Cerebellar cortex (tissue), 1 donor: ENCODE measurements at regions not wholly inside any gene's neighbourhood (a gene's known extent, or its start where the extent isn't known, plus 50 kb on each side); places are given as distances from the start of the nearest gene placed in this dataset.
A peak's percentile ranks its signal among the peaks of the same experiment; 100 is the strongest.

Source experiments
- DNase-seq: peaks from one replicate; pipeline ENCODE4 v3.0.0-alpha.2; 2015; ENCODE audit warnings: low spot score

DNA sequence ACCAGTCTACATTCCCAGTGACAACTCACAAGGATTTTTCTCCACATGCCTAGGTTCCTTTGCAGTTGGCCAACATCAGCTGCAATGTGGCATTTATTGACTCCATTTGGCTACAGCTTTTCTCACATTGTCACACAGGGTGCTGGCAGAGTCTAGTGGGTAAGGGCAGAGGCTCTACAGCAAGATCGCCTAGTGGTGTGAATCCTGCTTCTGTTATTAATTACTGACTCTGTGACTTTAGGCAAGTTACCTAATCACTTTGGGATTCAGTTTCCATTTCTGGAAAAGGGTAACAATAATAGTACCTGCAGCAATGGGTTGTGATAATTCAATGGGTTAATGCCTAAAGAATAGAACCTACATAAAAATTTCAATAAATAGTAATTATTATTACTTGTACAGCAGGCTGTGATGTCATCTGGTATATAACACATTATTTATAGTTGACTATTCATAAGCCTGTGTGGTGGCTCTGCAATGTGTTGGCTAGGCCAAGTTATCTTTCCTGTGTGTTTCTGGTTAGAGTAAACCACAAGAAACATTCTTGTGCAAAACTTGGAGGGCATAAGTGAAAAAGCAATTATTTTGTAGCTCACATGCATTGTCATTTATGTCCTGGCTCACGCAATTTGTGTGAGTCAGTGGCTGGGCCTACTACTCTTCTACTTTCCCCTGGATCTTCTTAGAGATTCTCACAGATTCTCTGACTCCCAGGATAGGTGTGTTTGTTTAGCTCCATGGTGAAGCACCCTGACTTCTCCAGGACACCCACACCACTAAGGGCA, 59.5 kb downstream of the PTGS2 start:
- DNase-seq = no peak

DNA sequence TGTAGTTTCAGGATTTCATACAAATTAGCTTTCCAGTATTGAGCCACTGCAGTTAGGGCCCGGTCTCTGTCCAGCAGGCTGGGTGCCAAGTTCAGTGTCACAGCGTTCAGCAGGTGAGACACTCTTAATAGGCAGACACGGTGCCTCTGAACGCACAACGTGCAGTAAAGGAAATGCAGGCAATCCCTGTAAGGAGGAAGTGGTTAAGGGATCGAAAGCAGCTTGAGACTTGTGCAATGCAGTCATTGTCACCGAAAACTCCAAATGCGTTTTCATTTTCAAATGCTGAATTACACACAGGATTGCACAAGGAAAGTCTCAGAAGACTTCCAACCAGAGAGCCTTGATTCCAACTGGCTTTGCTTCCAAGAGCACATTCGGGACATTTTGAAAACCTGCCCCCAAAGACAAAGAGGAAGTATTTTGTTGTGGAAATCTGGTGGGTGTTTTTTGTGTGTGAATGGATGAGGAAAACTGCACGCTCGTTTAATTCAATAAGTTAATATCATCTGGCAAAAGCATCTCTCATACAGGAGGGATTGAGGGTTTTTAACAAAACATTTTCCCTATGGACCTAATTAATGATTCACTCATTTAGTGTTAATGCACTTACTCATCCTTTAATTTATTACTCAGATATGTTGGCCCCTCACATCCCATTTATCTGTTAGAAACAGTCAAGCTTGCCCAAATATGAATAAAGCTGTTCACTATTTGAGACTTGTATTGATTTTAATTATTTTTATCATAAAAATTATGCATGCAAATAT, 61.6 kb downstream of the PTGS2 start:
- no peak for DNase-seq

DNA sequence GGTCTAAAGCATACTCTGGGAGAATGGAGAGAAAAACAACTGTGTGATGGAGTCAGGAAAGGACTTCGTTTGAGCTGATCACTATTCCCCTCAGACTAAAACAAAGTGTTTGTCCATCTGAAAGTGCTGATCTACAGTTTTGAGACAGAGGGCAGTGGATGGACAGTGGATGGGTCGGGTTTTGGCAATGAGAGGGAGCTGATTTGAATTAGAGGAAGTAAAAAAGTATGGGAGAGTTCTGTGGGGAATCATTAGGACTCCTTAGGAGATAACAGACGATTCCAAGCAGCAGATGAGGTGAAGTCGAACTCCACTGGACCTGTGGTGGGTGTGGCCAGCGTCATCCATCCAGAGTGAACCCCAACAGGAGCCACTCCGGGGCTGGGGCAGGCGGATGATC, 62.3 kb downstream of the PTGS2 start:
- DNase-seq = no peak

DNA sequence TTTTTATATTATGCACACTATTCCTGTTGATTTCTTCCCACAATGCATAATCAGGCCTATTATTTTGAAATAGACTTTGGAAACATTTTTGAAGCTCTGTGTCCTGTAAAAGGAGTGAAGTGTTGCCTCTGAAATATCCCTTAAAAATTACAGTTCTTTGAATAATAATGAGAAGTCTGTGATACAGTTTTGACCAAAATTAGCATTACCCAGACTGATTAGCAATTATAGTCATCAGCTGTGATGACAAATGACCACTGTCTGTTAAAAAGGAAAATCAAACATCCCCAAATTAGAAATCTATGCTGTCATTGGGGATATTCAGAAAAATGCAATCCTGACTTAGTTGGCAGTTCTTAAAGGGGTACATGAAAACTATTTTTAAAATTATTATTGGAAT, 63.7 kb downstream of the PTGS2 start:
- DNase-seq = no peak

DNA sequence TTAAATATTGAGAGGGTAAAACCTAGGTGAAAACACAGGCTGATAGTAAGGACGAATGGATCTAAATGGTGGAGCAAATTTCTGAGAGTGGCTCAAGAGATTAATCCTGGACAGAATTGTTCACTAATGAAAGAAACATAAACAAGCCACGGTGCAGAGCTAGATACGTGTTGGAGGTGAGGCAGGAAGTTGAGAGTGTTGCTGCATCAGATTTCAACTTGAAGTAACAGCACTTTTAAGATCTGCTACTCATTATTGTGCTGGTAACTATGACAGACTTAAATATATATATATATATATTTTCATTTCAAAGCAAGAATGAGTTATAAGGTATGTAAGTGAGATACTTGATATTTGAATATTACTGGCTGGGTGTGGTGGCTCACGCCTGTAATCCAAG, 64.9 kb downstream of the PTGS2 start:
- no peak for DNase-seq

DNA sequence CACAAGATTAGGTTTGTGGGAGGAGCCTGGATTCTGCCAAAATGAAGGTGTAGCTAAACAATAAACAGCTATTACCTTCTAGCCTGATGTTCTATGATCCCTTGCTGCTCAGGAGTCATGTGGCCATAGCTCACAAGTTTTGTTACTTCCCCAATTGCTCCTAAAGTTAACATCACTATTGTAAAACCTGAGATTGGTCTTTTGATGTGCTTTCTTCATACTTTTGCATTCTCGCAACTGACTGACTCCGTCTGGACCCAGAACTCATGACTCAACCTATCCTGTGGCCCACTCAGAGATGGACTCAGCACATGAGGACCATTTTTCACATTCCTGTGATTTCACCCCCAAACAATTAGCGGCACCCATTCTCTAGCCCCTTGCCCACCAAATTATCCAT, 69.1 kb downstream of the PTGS2 start:
- no peak for DNase-seq

DNA sequence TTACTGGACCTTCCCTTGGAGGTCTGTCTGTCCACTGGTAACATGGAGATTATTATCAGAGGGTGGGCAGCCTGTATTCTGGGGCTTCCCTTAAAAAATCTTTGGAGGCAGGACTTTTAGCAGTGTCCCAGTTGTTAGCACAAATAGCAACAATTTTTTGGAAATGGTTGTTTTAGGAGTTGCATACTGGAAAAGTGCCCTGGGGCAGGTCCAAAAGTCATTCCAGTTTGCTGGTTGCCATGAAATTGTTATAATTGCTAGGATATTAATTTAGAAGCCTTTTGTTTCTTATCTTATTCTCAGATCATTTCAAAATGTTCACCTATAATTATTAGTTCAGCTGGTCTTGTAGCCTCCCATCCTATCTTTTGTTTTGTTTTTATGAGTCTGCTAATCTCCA, 71.0 kb downstream of the PTGS2 start:
- DNase-seq = no peak

DNA sequence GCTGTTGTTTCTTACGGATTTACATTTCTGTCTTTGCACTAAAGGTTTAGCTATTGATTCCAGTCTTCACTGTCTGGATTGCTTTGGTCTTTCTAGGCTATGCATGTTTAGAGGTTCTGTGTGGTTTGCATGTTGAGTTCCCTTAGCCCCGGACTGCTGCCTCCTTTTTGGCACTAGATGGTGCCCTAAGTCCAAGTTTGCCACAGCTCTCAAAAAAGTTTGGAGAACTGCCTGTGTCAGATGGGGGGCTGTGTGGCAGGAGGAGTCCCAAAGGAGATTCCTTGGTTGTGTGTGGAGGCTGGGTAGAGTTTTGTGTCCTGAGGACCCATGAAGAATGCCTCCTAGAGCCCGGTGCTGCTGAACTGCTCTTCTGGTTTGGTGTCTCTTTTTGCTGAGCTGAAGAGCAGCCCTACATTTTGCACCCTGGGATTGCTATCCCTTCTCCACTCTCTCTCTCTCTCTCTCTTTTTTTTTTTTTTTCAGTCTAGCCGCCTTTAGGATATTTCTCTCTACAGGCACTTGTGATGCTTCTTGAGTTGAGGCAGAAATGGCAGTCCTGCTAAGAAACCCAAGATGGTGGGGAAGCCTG, 74.4 kb downstream of the PTGS2 start:
- DNase-seq = peak; percentile 16

DNA sequence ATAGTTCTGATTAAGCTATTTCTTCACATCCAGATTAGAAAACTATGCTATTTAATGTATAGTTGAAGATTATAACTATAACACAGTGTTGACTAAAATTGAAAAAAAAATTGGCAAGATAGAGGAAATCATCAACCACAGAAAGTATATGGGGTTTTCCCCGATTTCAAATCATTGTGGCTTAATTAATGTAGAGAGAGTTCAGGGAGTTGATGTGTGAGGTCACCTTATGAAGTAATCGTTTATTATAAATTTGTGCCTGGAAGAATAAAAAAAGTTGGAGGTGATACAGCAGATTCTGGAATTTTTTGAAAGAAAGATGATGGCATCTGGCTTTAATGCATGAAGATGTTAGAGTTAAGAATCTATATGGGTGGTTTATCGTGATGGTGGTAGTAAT, 84.3 kb downstream of the PTGS2 start:
- DNase-seq = no peak

DNA sequence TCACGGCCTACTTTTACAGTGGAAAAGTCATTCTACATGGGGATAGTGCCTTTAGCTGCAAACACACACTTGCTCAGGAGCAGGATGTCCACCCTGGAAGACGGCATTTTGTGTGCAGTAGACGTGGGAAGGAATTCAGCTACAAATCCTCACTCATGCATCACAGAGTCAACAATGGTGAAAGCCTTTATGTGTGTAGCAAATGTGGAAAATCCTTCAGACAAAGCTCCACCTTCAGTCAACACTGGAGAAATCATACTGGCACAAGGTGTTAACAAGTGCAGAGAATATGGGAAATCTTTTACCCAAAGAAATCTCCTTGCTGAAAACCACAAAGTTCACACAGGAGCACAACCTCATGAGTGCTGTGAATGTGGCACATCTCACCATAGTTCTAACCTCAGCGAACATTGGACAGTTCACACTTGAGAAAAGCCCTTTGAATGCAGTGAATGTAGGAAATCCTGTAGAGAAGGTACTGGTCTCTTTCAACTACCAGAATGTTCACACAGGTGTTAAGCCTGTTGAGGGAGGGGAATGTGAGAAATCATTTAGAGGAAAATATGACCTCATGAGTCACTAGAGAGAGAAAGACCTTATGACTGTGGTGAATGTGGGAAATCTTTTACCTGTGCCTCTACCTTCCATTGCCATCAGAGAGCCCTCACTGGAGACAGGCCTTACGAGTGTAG, 101.8 kb downstream of the PTGS2 start:
- DNase-seq = no peak

DNA sequence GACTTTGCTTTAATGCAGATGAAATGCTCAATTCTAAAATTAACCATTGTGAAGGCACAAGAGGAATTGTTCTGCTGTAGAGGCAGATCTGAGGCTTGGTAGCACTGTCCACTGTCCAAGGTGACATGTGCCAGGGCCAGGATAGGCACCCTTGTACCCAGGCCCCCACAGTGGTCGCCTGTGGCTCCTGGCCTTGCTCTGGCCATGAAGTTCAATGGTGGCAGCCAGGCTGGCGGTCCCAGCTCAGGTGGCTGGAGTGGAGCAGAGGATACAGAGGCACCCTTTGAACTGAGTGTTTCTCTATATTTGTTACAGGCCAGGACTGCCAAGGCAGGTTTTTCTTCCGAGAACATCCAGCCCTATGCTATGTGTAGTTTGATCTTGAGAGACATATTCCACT, 102.6 kb downstream of the PTGS2 start:
- DNase-seq = no peak

DNA sequence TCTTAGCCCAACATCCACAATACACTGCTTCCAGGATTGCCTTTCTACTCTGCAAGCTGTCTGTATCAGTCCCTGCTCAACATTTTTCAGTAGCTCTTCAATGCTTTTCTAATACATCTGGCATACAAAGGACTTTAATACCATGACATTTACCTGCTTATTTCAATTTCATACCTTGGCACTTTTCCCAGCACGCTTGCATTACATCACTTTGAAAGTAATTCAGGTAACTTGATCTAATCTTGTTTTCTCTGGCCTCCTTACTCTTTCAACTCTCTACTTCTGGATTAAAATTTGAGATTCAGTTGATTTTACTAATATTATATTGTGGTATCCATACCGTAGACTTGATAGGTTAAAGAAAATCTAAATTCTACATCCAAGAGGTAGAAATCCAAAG, 103.0 kb downstream of the PTGS2 start:
- no peak for DNase-seq

DNA sequence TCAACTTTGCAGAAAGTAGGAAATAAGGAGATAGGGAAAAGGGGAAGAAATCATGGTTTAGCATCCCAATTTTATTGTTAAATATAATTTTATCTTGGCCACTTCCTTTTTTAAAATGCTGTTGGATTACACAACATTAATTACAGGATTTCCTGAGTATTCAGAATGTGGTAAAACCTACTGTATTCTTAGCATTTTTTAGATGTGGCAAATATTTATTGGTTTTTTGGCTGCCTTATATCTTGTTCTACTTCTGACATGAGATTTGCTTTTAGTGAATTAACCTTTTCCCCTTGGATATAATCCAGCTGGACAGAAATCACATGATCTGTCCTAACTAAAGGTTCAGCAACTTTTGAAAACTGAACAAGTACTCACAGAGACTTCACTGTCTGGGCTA, 104.9 kb downstream of the PTGS2 start:
- DNase-seq = no peak

DNA sequence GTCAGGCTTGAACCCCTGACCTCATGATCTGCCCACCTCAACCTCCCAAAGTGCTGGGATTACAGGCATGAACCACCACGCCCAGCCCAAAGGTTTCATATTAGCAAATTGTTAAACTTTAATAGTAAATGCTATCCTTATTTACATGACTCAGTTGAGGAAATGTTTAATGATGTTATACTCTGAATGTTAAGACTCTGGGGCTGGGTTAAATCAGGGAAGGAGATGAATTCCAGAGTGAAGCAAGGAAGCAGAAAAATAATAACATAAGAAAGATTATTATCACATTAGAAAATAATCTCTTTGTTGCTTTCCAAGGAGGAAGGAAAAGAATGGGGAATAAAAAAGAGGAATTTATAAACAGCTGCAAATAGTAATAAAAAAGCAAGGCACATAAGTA, 105.3 kb downstream of the PTGS2 start:
- no peak for DNase-seq

DNA sequence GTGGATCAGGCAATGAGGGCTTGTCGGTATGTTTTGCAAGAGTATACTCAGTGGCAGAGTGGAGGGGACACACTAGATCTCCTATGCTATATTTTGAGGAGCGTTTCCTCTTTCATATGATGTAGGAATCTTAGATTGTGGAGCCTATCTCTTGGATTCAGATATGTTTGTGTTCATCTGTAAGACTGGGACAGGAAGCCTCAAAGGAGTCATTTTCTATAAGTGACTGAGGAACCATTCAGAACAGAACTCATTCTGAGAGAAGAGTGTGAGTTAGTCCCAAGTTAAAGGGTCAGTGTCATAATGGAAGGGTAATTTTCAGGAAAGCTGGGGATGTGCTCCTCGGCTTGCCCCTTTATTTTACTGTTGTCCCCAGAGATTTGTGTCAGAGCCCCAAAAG, 107.7 kb downstream of the PTGS2 start:
- DNase-seq = no peak

DNA sequence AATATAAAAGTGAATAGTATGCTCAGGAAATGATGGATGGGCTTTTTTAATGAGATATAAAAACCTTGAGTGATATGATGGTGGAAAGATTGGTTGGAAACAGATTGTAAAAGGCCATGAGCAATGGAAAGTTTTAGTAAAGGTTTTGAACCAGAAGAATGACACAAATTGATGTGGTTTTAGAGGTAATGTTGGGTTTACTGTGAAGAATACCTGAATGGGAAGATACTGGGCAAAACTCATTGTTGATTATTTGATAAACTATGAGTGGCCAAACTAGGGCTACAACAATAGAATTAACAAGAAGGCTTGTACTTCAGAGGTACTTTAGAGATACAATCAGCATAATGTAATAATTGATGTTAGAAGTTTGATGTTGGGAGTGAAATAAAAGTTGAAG, 108.5 kb downstream of the PTGS2 start:
- no peak for DNase-seq

DNA sequence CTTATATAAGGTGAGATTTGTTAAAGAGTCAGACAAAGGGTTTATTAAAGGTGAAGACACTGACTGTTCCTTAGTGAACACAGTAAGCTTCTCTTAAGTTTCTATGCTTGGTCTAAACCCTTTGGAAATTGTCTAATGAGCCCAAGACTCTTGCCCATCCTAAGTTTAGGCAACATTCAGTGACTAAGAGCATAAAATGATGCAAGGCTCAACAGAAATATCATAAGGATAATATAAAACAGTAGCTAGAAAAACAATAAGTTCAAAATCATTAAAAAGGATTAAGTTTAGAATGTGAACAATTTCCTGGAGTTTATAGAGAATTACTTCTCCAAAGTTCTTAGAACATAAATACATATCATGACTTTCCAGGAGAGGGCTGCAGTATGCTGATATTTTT, 108.9 kb upstream of the PDC start:
- DNase-seq = no peak

DNA sequence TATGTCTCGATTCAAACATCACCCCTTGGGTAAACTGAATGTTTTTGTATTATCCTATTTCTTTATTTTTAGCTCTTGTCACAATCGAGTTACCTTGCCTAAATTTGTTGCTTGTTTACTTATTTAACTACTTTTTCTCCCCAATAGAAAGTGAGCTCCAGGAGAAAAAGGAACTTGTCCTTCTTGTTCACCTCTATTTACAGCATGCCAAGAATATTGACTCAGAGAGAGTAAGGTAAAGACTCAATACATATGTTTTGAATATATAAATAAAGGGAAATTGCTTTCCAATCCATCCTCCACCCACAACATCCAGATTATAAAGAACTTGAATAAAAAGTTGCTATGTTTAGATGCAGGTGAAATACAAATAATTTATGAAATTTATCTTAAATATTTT, 107.3 kb upstream of the PDC start:
- DNase-seq = no peak

DNA sequence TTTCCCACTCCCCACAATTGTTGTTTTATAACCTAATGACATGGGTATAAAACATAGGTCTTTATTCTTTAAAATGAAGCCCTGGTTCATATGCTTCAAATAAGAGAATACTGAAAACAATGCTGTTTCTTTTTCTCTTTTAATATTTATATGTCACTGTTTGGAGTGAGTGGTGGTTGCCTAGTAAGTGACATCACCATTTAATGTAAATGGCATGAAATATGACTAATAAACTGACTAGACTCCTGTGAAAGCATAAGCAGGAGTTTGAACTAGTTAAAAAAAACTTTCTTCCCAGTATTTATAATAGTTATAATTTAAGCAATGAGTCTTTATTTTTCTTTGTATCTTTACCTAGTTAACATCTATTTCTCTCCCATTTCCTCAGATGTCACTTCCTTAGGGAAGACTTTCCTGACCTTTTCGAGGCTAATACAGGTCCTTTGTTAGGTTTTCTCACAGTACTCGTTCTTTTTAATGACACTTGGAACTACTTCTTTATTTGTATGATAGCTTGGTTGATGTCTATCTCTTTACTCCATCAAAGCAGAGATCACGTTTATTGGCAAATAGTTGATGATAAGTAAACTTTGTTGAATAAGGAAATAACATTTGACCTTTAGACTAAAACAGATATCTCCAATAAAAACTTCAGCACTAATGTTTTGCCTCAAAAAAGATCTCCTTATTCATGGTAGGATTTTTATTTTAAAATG, 105.4 kb upstream of the PDC start:
- DNase-seq = no peak

DNA sequence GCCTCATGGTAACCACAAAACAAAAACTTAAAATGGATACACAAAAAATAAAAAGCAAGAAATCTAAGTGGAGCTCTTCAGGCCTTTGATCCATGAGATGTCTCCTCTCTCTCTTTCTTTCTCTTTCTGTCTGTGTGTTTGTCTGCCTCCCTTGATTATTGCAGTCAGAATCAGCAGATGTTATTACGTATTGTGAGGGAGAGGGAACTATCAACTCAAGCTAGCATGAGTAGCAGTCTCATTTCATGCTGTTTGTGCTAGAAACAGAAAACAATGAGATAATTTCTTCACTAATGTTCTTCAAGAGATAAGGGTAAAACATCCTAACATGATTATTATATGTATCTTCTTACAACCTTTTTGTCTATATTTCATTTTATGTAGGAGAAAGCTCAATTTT, 103.7 kb upstream of the PDC start:
- no peak for DNase-seq

DNA sequence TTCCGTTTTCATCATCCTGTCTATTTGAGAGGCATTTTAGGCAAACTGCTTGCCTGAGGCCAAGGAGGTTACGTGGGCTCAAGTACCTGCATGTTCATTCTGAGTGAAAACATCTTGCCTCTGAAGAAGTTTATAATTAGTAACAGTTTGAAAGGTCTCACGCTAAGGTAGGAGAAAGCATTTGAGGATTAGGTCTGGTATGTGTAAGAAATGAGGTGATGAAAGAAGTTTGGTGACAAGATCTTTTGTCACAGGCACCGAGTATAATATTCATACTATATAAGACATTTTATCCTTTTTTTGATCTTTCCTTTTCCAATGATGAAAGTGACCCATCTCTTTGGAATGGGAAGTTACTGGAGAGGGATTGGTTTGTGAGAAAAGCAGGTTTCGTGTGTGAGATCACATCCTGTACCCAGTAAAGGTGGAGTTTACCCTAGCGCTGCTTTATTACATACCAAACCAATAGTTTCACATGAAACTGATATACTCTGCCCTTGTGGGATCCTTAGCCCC, 98.7 kb upstream of the PDC start:
- DNase-seq = no peak
